GM12878 (cell line): ENCODE measurements at regions not wholly inside any gene's neighbourhood (a gene's known extent, or its start where the extent isn't known, plus 50 kb on each side); places are given as distances from the start of the nearest gene placed in this dataset.

Experiments
- ATAC-seq: fragments of 200-7000 bp; cut with Tn5 transposase; 3 replicates; pipeline ENCODE4 v1.9.1; 2020; ENCODE audit warnings: mild to moderate bottlenecking, moderate library complexity
- BruUV-seq: library from RNA; stranded (reverse); fragments of 400-500 nt; replicated peaks from 2 replicates; lab custom pipeline; 2021; lab: Mats Ljungman, UMichigan
- CTCF ChIA-PET: fragments of 300-600 bp; sonication (Branson Sonifier 250); formaldehyde crosslinking; extraction: SDS; loops from one replicate; lab custom pipeline; 2021; ENCODE audit warnings: inconsistent platforms; lab: Yijun Ruan, JAX
- POLR2A ChIA-PET: fragments of 350-600 bp; formaldehyde crosslinking; extraction: SDS; loops from one replicate; lab custom pipeline; 2021; ENCODE audit warnings: inconsistent platforms; lab: Charles Lee
- RAD21 ChIA-PET: fragments of 300-600 bp; sonication (Branson Sonifier 250); formaldehyde crosslinking; loops from one replicate; lab custom pipeline; 2023; ENCODE audit warnings: antibody characterized with exemption; ENCODE audit not compliant: unreplicated experiment; lab: Charles Lee
- SMC1A ChIA-PET: fragments of 300-600 bp; sonication (Branson Sonifier 250); formaldehyde crosslinking; loops from one replicate; lab custom pipeline; 2023; ENCODE audit not compliant: unreplicated experiment, uncharacterized antibody; lab: Charles Lee
- DNase-seq: peaks from one replicate; pipeline ENCODE4 v3.0.0-alpha.2; 2011; ENCODE audit warnings: low read depth, low spot score
- FAIRE-seq: peaks from 3 replicates; lab custom pipeline; 2011; peaks lifted over from hg19 to GRCh38; lab: Jason Lieb, UNC
- H2AFZ ChIP-seq: 2 replicates; pipeline ENCODE4 v1.6.0; 2011; ENCODE audit warnings: low read depth, low read length, control low read depth; ENCODE audit not compliant: control insufficient read depth
- H3K27ac ChIP-seq: 2 replicates; pipeline ENCODE4 v1.5.1; 2011; ENCODE audit warnings: control low read depth; ENCODE audit not compliant: control insufficient read depth, insufficient read depth
- H3K27me3 ChIP-seq, 2 experiments: replicated peaks in 1 of 2; 2 replicates each; pipeline versions ENCODE4 v1.6.0 to v1.6.1; 2011; ENCODE audit warnings: low read length in 1 of 2; ENCODE audit not compliant: control insufficient read depth in 2 of 2, insufficient read depth in 2 of 2
- H3K36me3 ChIP-seq, 2 experiments: 2 replicates each; pipeline ENCODE4 v1.5.1; 2011; ENCODE audit warnings: low read length in 1 of 2; ENCODE audit not compliant: control insufficient read depth in 2 of 2, insufficient read depth in 2 of 2
- H3K4me1 ChIP-seq: 2 replicates; pipeline ENCODE4 v1.6.1; 2011; ENCODE audit warnings: mild to moderate bottlenecking, low read length, moderate library complexity, mixed read lengths; ENCODE audit not compliant: control insufficient read depth, insufficient read depth
- H3K4me2 ChIP-seq: 2 replicates; pipeline ENCODE4 v1.6.0; 2011; ENCODE audit warnings: control low read depth; ENCODE audit not compliant: control insufficient read depth, insufficient read depth
- H3K4me3 ChIP-seq: fragments of 200-600 bp; sonication (generic); 2 replicates; pipeline ENCODE4 v1.5.1; 2016
- H3K79me2 ChIP-seq: 2 replicates; pipeline ENCODE4 v1.6.0; 2011; ENCODE audit warnings: low read length; ENCODE audit not compliant: control insufficient read depth, insufficient read depth
- H3K9ac ChIP-seq: 2 replicates; pipeline ENCODE4 v1.8.0; 2011; ENCODE audit warnings: low read length, control low read depth, mixed read lengths; ENCODE audit not compliant: control insufficient read depth, insufficient read depth
- H3K9me3 ChIP-seq: replicated peaks from 3 replicates; pipeline ENCODE4 v1.5.1; 2011; ENCODE audit warnings: mild to moderate bottlenecking, low read length; ENCODE audit not compliant: control insufficient read depth, insufficient read depth
- H4K20me1 ChIP-seq: 2 replicates; pipeline ENCODE4 v1.6.0; 2011; ENCODE audit not compliant: control insufficient read depth, insufficient read depth
- BRCA1 ChIP-seq: IDR thresholded peaks from 2 replicates; pipeline ENCODE4 v1.6.1; 2011; ENCODE audit warnings: low read depth, low read length, improper control_type of control experiment
- CHD4 ChIP-seq: fragments of 200-600 bp; sonication (generic); IDR thresholded peaks from 2 replicates; pipeline ENCODE4 v1.6.1; 2016; ENCODE audit warnings: mild to moderate bottlenecking
- CREB1 ChIP-seq: IDR thresholded peaks from 2 replicates; pipeline ENCODE4 v1.6.1; 2012; ENCODE audit warnings: low read depth, mild to moderate bottlenecking, inconsistent platforms
- DPF2 ChIP-seq: fragments of 450-650 bp; IDR thresholded peaks from 2 replicates; pipeline ENCODE4 v1.6.1; 2017; ENCODE audit warnings: mild to moderate bottlenecking
- EGR1 ChIP-seq, 2 experiments: IDR thresholded peaks; 1 replicate in 1 of 2; 2 replicates in 1 of 2; pipeline ENCODE4 v1.6.1; 2011 to 2012; ENCODE audit warnings: low read depth in 2 of 2, low read length in 2 of 2, borderline replicate concordance in 1 of 2, mild to moderate bottlenecking in 1 of 2, moderate library complexity in 1 of 2
- FOXM1 ChIP-seq: IDR thresholded peaks from 2 replicates; pipeline ENCODE4 v1.6.1; 2012; ENCODE audit warnings: low read depth, mild to moderate bottlenecking, inconsistent platforms, low read length, moderate library complexity
- GATAD2B ChIP-seq: fragments of 450-650 bp; conservative IDR thresholded peaks from 2 replicates; pipeline ENCODE4 v1.6.1; 2017; ENCODE audit warnings: low read depth, mild to moderate bottlenecking, moderate library complexity
- MTA2 ChIP-seq: fragments of 450-650 bp; IDR thresholded peaks from 2 replicates; pipeline ENCODE4 v1.6.1; 2016; ENCODE audit warnings: low read depth, mild to moderate bottlenecking, moderate library complexity
- RAD51 ChIP-seq: fragments of 450-650 bp; IDR thresholded peaks from 2 replicates; pipeline ENCODE4 v1.6.1; 2016; ENCODE audit warnings: moderate library complexity, mild to moderate bottlenecking, inconsistent platforms
- RELA ChIP-seq: fragments of 450-650 bp; IDR thresholded peaks from 2 replicates; pipeline ENCODE4 v1.8.0; 2014; ENCODE audit warnings: borderline replicate concordance; ENCODE audit not compliant: partially characterized antibody
- SIN3A ChIP-seq: IDR thresholded peaks from 2 replicates; pipeline ENCODE4 v1.6.1; 2012; ENCODE audit warnings: low read depth, low read length, improper control_type of control experiment
- SMC3 ChIP-seq: IDR thresholded peaks from 2 replicates; pipeline ENCODE4 v1.6.1; 2011; ENCODE audit warnings: low read length, improper control_type of control experiment, borderline replicate concordance
- SUPT20H ChIP-seq: IDR thresholded peaks from 2 replicates; pipeline ENCODE4 v1.6.1; 2011; ENCODE audit warnings: low read depth, mild to moderate bottlenecking, low read length, moderate library complexity, borderline replicate concordance; ENCODE audit not compliant: control insufficient read depth
- SUZ12 ChIP-seq: fragments of 200-600 bp; sonication (generic); IDR thresholded peaks from one replicate; pipeline ENCODE4 v1.6.1; 2018; ENCODE audit warnings: antibody characterized with exemption, mild to moderate bottlenecking; ENCODE audit not compliant: unreplicated experiment
- TAF1 ChIP-seq: IDR thresholded peaks from 2 replicates; pipeline ENCODE4 v1.6.1; 2011; ENCODE audit warnings: mild to moderate bottlenecking, low read depth, low read length, borderline replicate concordance
- YBX1 ChIP-seq: fragments of 450-650 bp; IDR thresholded peaks from 2 replicates; pipeline ENCODE4 v1.6.1; 2016; ENCODE audit warnings: antibody characterized with exemption
- ZNF217 ChIP-seq: fragments of 450-650 bp; IDR thresholded peaks from 2 replicates; pipeline ENCODE4 v1.6.1; 2017; ENCODE audit warnings: antibody characterized with exemption, mild to moderate bottlenecking
- WGBS: methylation state at CpG from one replicate; pipeline ENCODE4 v1.1.6; 2016; ENCODE audit warnings: low lambda C conversion rate; ENCODE audit not compliant: insufficient replicate concordance, insufficient coverage; ENCODE audit errors: missing lambda C conversion rate; 5-methylcytosine and 5-hydroxymethylcytosine counted together
- in situ Hi-C: fragments of 300-500 bp; cut with MboI; formaldehyde crosslinking; loops from 9 replicates; pipeline ENCODE4 v1.14.3; 2018; ENCODE audit warnings: mixed read lengths
- intact Hi-C: fragments of 100-400 bp; cut with micrococcal nuclease; formaldehyde crosslinking; loops from one replicate; pipeline ENCODE4 v1.14.2; 2022; ENCODE audit not compliant: unreplicated experiment
- TF ChIP-seq, protein P1 (sequence below): fragments of 450-650 bp; formaldehyde crosslinking; IDR thresholded peaks from 2 replicates; pipeline ENCODE4 v1.4.0; 2020; ENCODE audit warnings: mild to moderate bottlenecking, moderate library complexity
- TF ChIP-seq, protein P2 (sequence below): fragments of 450-650 bp; formaldehyde crosslinking; IDR thresholded peaks from 2 replicates; pipeline ENCODE4 v1.5.0; 2022; ENCODE audit warnings: mild to moderate bottlenecking, missing genetic modification characterization

DNA sequence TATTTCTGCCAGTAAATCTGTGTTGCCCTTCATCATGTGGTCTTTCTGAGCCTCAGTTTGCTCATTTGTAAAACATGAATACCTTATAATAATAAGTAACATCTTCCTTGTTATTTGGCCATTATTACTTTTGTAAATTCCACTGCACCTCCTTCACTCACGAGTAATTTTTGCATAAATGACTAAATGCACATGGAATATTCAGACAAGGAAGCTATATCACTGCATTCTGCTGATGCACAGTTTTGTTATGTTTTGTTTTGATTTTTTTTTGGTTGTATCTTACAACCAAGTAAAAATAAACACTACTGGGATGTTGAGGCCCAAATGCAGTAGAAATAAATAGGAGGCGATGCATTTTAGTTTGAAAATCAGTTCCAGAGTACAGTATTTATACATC, 185.3 kb upstream of the POU3F3 start:
- Histone ChIP-seq H3K4me2 (no peak overlapping the region), H3K36me3 (no peaks in the 10 kb centered on the region), H3K9ac (no peak overlapping the region), H3K4me3 (no peak overlapping the region), H3K4me1 (no peaks in the 10 kb centered on the region), H2AFZ (no peak overlapping the region), H4K20me1 (no peaks in the 10 kb centered on the region), H3K79me2 (no peaks in the 10 kb centered on the region), H3K27ac (no peak overlapping the region), H3K9me3 (no peaks in the 10 kb centered on the region), H3K27me3 (no peaks in the 10 kb centered on the region)
- no peak for DNase-seq
- no TSS peak for BruUV-seq
- 36% methylated on average over 2 of the region's 2 CpGs for WGBS
- CTCF ChIA-PET = no interaction called here
- RAD21 ChIA-PET = no interaction called here
- in situ Hi-C loops (no loop called here), intact Hi-C loops (no loop called here)
- POLR2A ChIA-PET = no interaction called here
- TF ChIP-seq, protein P1, sequence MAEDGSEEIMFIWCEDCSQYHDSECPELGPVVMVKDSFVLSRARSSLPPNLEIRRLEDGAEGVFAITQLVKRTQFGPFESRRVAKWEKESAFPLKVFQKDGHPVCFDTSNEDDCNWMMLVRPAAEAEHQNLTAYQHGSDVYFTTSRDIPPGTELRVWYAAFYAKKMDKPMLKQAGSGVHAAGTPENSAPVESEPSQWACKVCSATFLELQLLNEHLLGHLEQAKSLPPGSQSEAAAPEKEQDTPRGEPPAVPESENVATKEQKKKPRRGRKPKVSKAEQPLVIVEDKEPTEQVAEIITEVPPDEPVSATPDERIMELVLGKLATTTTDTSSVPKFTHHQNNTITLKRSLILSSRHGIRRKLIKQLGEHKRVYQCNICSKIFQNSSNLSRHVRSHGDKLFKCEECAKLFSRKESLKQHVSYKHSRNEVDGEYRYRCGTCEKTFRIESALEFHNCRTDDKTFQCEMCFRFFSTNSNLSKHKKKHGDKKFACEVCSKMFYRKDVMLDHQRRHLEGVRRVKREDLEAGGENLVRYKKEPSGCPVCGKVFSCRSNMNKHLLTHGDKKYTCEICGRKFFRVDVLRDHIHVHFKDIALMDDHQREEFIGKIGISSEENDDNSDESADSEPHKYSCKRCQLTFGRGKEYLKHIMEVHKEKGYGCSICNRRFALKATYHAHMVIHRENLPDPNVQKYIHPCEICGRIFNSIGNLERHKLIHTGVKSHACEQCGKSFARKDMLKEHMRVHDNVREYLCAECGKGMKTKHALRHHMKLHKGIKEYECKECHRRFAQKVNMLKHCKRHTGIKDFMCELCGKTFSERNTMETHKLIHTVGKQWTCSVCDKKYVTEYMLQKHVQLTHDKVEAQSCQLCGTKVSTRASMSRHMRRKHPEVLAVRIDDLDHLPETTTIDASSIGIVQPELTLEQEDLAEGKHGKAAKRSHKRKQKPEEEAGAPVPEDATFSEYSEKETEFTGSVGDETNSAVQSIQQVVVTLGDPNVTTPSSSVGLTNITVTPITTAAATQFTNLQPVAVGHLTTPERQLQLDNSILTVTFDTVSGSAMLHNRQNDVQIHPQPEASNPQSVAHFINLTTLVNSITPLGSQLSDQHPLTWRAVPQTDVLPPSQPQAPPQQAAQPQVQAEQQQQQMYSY (CRISPR knock-in tag) = no peak
- no peak for TF ChIP-seq RELA
- TF ChIP-seq SUZ12 = no peak
- TF ChIP-seq, protein P2, sequence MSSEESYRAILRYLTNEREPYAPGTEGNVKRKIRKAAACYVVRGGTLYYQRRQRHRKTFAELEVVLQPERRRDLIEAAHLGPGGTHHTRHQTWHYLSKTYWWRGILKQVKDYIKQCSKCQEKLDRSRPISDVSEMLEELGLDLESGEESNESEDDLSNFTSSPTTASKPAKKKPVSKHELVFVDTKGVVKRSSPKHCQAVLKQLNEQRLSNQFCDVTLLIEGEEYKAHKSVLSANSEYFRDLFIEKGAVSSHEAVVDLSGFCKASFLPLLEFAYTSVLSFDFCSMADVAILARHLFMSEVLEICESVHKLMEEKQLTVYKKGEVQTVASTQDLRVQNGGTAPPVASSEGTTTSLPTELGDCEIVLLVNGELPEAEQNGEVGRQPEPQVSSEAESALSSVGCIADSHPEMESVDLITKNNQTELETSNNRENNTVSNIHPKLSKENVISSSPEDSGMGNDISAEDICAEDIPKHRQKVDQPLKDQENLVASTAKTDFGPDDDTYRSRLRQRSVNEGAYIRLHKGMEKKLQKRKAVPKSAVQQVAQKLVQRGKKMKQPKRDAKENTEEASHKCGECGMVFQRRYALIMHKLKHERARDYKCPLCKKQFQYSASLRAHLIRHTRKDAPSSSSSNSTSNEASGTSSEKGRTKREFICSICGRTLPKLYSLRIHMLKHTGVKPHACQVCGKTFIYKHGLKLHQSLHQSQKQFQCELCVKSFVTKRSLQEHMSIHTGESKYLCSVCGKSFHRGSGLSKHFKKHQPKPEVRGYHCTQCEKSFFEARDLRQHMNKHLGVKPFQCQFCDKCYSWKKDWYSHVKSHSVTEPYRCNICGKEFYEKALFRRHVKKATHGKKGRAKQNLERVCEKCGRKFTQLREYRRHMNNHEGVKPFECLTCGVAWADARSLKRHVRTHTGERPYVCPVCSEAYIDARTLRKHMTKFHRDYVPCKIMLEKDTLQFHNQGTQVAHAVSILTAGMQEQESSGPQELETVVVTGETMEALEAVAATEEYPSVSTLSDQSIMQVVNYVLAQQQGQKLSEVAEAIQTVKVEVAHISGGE = no peak
- no peak for TF ChIP-seq ZNF217
- TF ChIP-seq SUPT20H = no peak
- TF ChIP-seq MTA2 = no peak
- TF ChIP-seq DPF2 = no peak
- TF ChIP-seq RAD51 = no peak
- TF ChIP-seq SIN3A = no peak
- TF ChIP-seq EGR1 (IDR thresholded peaks at IDR 0.05; ENCODE audit: borderline replicate concordance in 1 of 2, low read depth in 2 of 2, low read length in 2 of 2) = no peak
- no peak for TF ChIP-seq TAF1
- no peak for TF ChIP-seq SMC3
- TF ChIP-seq CREB1 = no peak
- no peak for TF ChIP-seq BRCA1
- no peak for TF ChIP-seq FOXM1
- no peak for TF ChIP-seq YBX1
- TF ChIP-seq GATAD2B = no peak
- TF ChIP-seq CHD4 = no peak
- FAIRE-seq = no peak
- SMC1A ChIA-PET = no interaction called here
- ATAC-seq = no peak
